CD4-positive, alpha-beta T cell (primary cell): ENCODE measurements at regions not wholly inside any gene's neighbourhood (a gene's known extent, or its start where the extent isn't known, plus 50 kb on each side); places are given as distances from the start of the nearest gene placed in this dataset.

Experiments used
- ATAC-seq: fragments of 200-7000 bp; cut with Tn5 transposase; one replicate; pipeline ENCODE4 v1.10.0; 2022; ENCODE audit warnings: mild to moderate bottlenecking; ENCODE audit not compliant: poor library complexity
- CTCF ChIA-PET: fragments of 350-600 bp; sonication (Branson Sonifier 250); formaldehyde crosslinking; loops from one replicate; lab custom pipeline; 2021; ENCODE audit warnings: antibody characterized with exemption, inconsistent platforms; lab: Charles Lee
- POLR2A ChIA-PET: fragments of 350-600 bp; sonication (Branson Sonifier 250); formaldehyde crosslinking; loops from one replicate; lab custom pipeline; 2021; ENCODE audit warnings: antibody characterized with exemption, inconsistent platforms; lab: Charles Lee
- DNase-seq, 14 experiments: peaks; one replicate each; pipeline ENCODE4 v3.0.0-alpha.2; 2013 to 2020; ENCODE audit warnings: mixed read lengths in 2 of 14
- H3K27ac ChIP-seq, 2 donors: one replicate each; pipeline versions ENCODE4 v1.5.1 to v1.7.0; 2013; ENCODE audit warnings: low read length in 2 of 2, low read depth in 1 of 2, mild to moderate bottlenecking in 1 of 2
- H3K27me3 ChIP-seq, 2 experiments: 1 replicate in 1 of 2; 2 replicates in 1 of 2; pipeline versions ENCODE4 v1.6.1 to v1.7.0; 2013; ENCODE audit warnings: low read length in 2 of 2, control low read depth in 1 of 2, mild to moderate bottlenecking in 1 of 2, moderate library complexity in 1 of 2; ENCODE audit not compliant: insufficient read depth in 2 of 2, control insufficient read depth in 1 of 2
- H3K36me3 ChIP-seq: one replicate; pipeline ENCODE4 v1.6.1; 2013; ENCODE audit warnings: low read length, control low read depth; ENCODE audit not compliant: insufficient read depth
- H3K4me1 ChIP-seq: one replicate; pipeline ENCODE4 v1.6.1; 2013; ENCODE audit warnings: low read length, control low read depth; ENCODE audit not compliant: insufficient read depth
- H3K4me3 ChIP-seq: one replicate; pipeline ENCODE4 v1.5.1; 2013; ENCODE audit warnings: mild to moderate bottlenecking, low read length, moderate library complexity
- H3K9me3 ChIP-seq, 2 experiments: 1 replicate in 1 of 2; 2 replicates in 1 of 2; pipeline versions ENCODE4 v1.6.1 to v1.7.0; 2013; ENCODE audit warnings: low read length in 2 of 2, mild to moderate bottlenecking in 2 of 2, control low read depth in 1 of 2, moderate library complexity in 1 of 2; ENCODE audit not compliant: control insufficient read depth in 1 of 2, insufficient read depth in 1 of 2
- H3K27ac Mint-ChIP-seq: one replicate; pipeline ENCODE4 v1.8.0; 2020; ENCODE audit warnings: mixed read lengths
- H3K27me3 Mint-ChIP-seq: one replicate; pipeline ENCODE4 v1.8.0; 2021; ENCODE audit warnings: mixed read lengths
- H3K36me3 Mint-ChIP-seq: one replicate; pipeline ENCODE4 v1.8.0; 2021; ENCODE audit warnings: low read depth, mixed read lengths
- H3K4me1 Mint-ChIP-seq: one replicate; pipeline ENCODE4 v1.8.0; 2021; ENCODE audit warnings: low read depth, mixed read lengths
- H3K4me3 Mint-ChIP-seq: one replicate; pipeline ENCODE4 v1.8.0; 2020; ENCODE audit warnings: mild to moderate bottlenecking, mixed read lengths
- H3K9me3 Mint-ChIP-seq: one replicate; pipeline ENCODE4 v1.8.0; 2020; ENCODE audit warnings: mixed read lengths
- intact Hi-C, 2 experiments: fragments of 100-400 bp; cut with DNase I in 1 of 2; cut with micrococcal nuclease in 1 of 2; formaldehyde crosslinking; loops; one replicate each; pipeline versions ENCODE4 v1.15.1 to v1.9.0; 2023 to 2025; cut with DNase I, micrococcal nuclease
- TF ChIP-seq, protein P1 (sequence below): fragments of 200-600 bp; IDR thresholded peaks from one replicate; pipeline ENCODE4 v1.8.0; 2022; ENCODE audit warnings: antibody characterized with exemption, mild to moderate bottlenecking

DNA sequence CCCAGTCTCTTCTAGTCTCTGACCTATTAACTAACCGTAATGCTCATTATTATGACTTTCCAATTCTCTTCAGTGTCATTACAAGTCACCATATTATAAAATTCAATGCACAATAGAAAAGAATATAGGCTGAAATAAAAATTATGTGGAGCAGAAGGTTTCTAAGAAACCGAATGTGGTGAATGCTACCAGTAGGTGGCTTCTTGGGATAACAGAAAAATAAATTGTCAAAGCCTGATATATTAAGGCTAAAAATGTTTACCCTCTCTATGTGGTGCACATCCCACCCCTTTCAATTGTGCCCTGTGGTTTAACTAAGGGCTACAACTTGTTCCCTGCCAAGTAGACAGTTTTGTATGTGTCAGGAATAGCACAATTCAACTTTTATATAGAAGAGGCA lies 624.6 kb upstream of the TECRL start:
- Histone ChIP-seq H3K4me1 (no peaks in the 10 kb centered on the region), H3K9me3 (no peaks in the 10 kb centered on the region), H3K4me3 (no peak overlapping the region), H3K27ac (no peak overlapping the region), H3K27me3 (no peaks in the 10 kb centered on the region), H3K36me3 (no peaks in the 10 kb centered on the region)
- intact Hi-C loops: no loop called here
- H3K9me3 Mint-ChIP-seq: peaks cover 2% of the 10 kb centered on the region
- ChIA-PET POLR2A (no interaction called here), CTCF (no interaction called here)
- no peak for DNase-seq
- no peak overlapping the region for H3K4me3 Mint-ChIP-seq
- no peaks in the 10 kb centered on the region for H3K4me1 Mint-ChIP-seq
- H3K36me3 Mint-ChIP-seq: no peaks in the 10 kb centered on the region
- no peak for ATAC-seq
- no peak overlapping the region for H3K27ac Mint-ChIP-seq
- no peaks in the 10 kb centered on the region for H3K27me3 Mint-ChIP-seq
- TF ChIP-seq, protein P1, sequence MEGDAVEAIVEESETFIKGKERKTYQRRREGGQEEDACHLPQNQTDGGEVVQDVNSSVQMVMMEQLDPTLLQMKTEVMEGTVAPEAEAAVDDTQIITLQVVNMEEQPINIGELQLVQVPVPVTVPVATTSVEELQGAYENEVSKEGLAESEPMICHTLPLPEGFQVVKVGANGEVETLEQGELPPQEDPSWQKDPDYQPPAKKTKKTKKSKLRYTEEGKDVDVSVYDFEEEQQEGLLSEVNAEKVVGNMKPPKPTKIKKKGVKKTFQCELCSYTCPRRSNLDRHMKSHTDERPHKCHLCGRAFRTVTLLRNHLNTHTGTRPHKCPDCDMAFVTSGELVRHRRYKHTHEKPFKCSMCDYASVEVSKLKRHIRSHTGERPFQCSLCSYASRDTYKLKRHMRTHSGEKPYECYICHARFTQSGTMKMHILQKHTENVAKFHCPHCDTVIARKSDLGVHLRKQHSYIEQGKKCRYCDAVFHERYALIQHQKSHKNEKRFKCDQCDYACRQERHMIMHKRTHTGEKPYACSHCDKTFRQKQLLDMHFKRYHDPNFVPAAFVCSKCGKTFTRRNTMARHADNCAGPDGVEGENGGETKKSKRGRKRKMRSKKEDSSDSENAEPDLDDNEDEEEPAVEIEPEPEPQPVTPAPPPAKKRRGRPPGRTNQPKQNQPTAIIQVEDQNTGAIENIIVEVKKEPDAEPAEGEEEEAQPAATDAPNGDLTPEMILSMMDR: no peak

DNA sequence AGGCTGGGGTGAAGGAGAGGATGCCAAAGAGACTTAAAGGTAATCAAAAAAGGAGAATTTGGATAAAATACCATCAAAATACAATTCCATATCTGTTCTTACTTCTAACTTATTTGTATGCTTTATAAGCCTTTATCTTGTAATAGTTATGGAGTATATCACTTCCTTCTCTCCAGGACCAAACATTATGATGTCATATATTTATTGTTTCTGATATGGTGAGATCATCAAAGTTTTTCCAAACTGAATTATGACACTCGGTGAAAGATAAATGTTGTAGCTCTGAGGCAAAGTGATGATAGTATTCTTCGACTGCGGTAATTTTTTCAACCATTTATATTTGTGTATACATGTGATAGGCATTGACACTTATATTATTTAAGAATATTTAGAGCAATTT lies 619.3 kb upstream of the TECRL start:
- CTCF ChIA-PET: no interaction called here
- Mint-ChIP-seq H3K4me1 (no peaks in the 10 kb centered on the region), H3K9me3 (peaks cover 8% of the 10 kb centered on the region), H3K36me3 (no peaks in the 10 kb centered on the region), H3K27me3 (no peaks in the 10 kb centered on the region), H3K4me3 (no peak overlapping the region), H3K27ac (no peak overlapping the region)
- POLR2A ChIA-PET: no interaction called here
- no peaks in the 10 kb centered on the region for H3K27me3 ChIP-seq
- H3K36me3 ChIP-seq: no peaks in the 10 kb centered on the region
- DNase-seq: no peak
- H3K4me3 ChIP-seq: no peak overlapping the region
- intact Hi-C loops: no loop called here
- no peak for ATAC-seq
- no peak overlapping the region for H3K27ac ChIP-seq
- TF ChIP-seq, protein P1: no peak
- H3K4me1 ChIP-seq: no peaks in the 10 kb centered on the region
- no peaks in the 10 kb centered on the region for H3K9me3 ChIP-seq

DNA sequence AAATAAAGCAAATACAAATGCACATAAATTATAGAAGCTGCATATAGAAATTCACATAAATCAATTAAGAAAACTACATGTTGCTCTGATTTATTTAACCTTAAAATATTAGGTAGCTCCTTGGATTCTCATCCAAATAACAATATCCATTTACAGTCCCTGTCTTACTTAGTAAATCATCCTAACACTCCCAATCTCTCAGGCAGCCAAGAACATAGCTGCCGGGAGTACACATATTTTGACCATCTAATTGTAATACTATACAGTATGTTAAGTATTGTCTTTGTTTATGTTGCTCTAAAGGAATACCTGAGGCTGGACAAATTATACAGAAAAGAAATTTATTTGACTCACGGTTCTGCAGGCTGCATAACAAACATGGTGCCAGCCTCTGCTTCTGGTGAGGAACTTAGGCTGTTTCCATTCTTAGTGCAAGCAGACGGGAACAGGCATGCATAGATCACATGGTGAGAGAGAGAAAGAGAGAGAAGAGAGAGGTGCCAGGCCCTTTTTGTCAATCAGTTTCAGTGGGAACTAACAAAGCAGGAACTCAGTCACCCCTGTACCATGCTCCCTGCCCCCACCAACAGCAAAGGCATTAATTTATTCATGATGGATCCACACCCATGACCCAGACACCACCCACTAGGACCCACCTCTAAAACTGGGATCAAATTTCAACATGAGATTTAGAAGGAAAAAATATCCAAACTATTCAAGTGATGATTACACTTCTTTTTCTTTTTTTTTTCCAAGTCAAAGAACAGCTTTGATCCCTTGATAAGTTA lies 614.8 kb upstream of the TECRL start:
- Mint-ChIP-seq H3K4me3 (no peak overlapping the region), H3K9me3 (peaks cover 6% of the 10 kb centered on the region), H3K4me1 (no peaks in the 10 kb centered on the region), H3K27me3 (no peaks in the 10 kb centered on the region), H3K36me3 (no peaks in the 10 kb centered on the region), H3K27ac (no peak overlapping the region)
- H3K27me3 ChIP-seq: no peaks in the 10 kb centered on the region
- ATAC-seq (no peak), DNase-seq (no peak)
- POLR2A ChIA-PET: no interaction called here
- intact Hi-C loops: no loop called here
- H3K9me3 ChIP-seq: no peaks in the 10 kb centered on the region
- no peaks in the 10 kb centered on the region for H3K36me3 ChIP-seq
- TF ChIP-seq, protein P1: no peak
- H3K4me3 ChIP-seq: no peak overlapping the region
- CTCF ChIA-PET: no interaction called here
- no peak overlapping the region for H3K27ac ChIP-seq
- no peaks in the 10 kb centered on the region for H3K4me1 ChIP-seq
